Chondrocyte (in vitro differentiated cells): ENCODE measurements at regions not wholly inside any gene's neighbourhood (a gene's known extent, or its start where the extent isn't known, plus 50 kb on each side); places are given as distances from the start of the nearest gene placed in this dataset.

Source experiments
- DNase-seq: peaks from one replicate; pipeline ENCODE4 v3.0.0; 2021; ENCODE audit warnings: mixed read lengths, low spot score
- H3K27ac Mint-ChIP-seq: one replicate; pipeline ENCODE4 v1.8.0; 2021; ENCODE audit warnings: mild to moderate bottlenecking, moderate library complexity, mixed read lengths; ENCODE audit not compliant: unreplicated experiment
- H3K27me3 Mint-ChIP-seq: 2 replicates; pipeline ENCODE4 v1.8.0; 2021; ENCODE audit warnings: low read depth, mixed read lengths
- H3K36me3 Mint-ChIP-seq: 2 replicates; pipeline ENCODE4 v1.8.0; 2021; ENCODE audit warnings: low read depth, mixed read lengths
- H3K4me1 Mint-ChIP-seq: 2 replicates; pipeline ENCODE4 v1.8.0; 2021; ENCODE audit warnings: low read depth, mild to moderate bottlenecking, mixed read lengths
- H3K4me3 Mint-ChIP-seq: one replicate; pipeline ENCODE4 v1.8.0; 2021; ENCODE audit warnings: mild to moderate bottlenecking, moderate library complexity, mixed read lengths; ENCODE audit not compliant: unreplicated experiment
- H3K9me3 Mint-ChIP-seq: 2 replicates; pipeline ENCODE4 v1.8.0; 2021; ENCODE audit warnings: low read depth, mixed read lengths
- CTCF ChIP-seq: fragments of 200-600 bp; sonication (generic); IDR thresholded peaks from 2 replicates; pipeline ENCODE4 v1.5.0; 2021; ENCODE audit warnings: antibody characterized with exemption, mild to moderate bottlenecking, moderate library complexity

GRCh38 chr16:74034200-74034599, 262.4 kb upstream of the PSMD7 start:
- no peak for DNase-seq
- Mint-ChIP-seq H3K4me3 (no peak overlapping the region), H3K36me3 (no peaks in the 10 kb centered on the region), H3K4me1 (no peaks in the 10 kb centered on the region), H3K27me3 (peaks cover 11% of the 10 kb centered on the region), H3K9me3 (no peaks in the 10 kb centered on the region), H3K27ac (no peak overlapping the region)
- no peak for TF ChIP-seq CTCF

- Mint-ChIP-seq H3K27me3 (peaks cover 11% of the 10 kb centered on the region), H3K4me1 (no peaks in the 10 kb centered on the region), H3K36me3 (no peaks in the 10 kb centered on the region), H3K4me3 (no peak overlapping the region), H3K27ac (no peak overlapping the region), H3K9me3 (no peaks in the 10 kb centered on the region)
- no peak for DNase-seq
- no peak for TF ChIP-seq CTCF
Observed at GRCh38 chr16:74033441-74033995, 263.1 kb upstream of the PSMD7 start.

GRCh38 chr16:74031551-74031950, 265.1 kb upstream of the PSMD7 start:
- peaks cover 20% of the 10 kb centered on the region for H3K27me3 Mint-ChIP-seq
- no peak overlapping the region for H3K27ac Mint-ChIP-seq
- H3K9me3 Mint-ChIP-seq: no peaks in the 10 kb centered on the region
- no peak for TF ChIP-seq CTCF
- no peaks in the 10 kb centered on the region for H3K4me1 Mint-ChIP-seq
- no peaks in the 10 kb centered on the region for H3K36me3 Mint-ChIP-seq
- DNase-seq: no peak
- no peak overlapping the region for H3K4me3 Mint-ChIP-seq

GRCh38 chr16:74030000-74030706, 266.5 kb upstream of the PSMD7 start:
- Mint-ChIP-seq H3K4me3 (no peak overlapping the region), H3K27me3 (peaks cover 27% of the 10 kb centered on the region), H3K4me1 (no peaks in the 10 kb centered on the region), H3K27ac (no peak overlapping the region), H3K9me3 (no peaks in the 10 kb centered on the region), H3K36me3 (no peaks in the 10 kb centered on the region)
- no peak for DNase-seq
- no peak for TF ChIP-seq CTCF

GRCh38 chr16:74029115-74029792, 267.4 kb upstream of the PSMD7 start:
- Mint-ChIP-seq H3K27ac (no peak overlapping the region), H3K4me1 (no peaks in the 10 kb centered on the region), H3K4me3 (no peak overlapping the region), H3K9me3 (no peaks in the 10 kb centered on the region), H3K27me3 (peaks cover 36% of the 10 kb centered on the region), H3K36me3 (no peaks in the 10 kb centered on the region)
- DNase-seq: no peak
- TF ChIP-seq CTCF: no peak
